Skin of body (tissue), 1 donor: ENCODE measurements at regions not wholly inside any gene's neighbourhood (a gene's known extent, or its start where the extent isn't known, plus 50 kb on each side); places are given as distances from the start of the nearest gene placed in this dataset.

ENCODE experiments used
- DNase-seq: peaks from one replicate; lab custom pipeline; 2025; lab: John Stamatoyannopoulos, UW

- no peak for DNase-seq
These were observed 880.6 kb upstream of the ARPP21 start for GRCh38 chr3:34758630-34759261.

- DNase-seq = no peak
These were observed 861.9 kb upstream of the ARPP21 start for GRCh38 chr3:34777386-34777785.

GRCh38 chr3:34779092-34779491 lies 860.2 kb upstream of the ARPP21 start:
- DNase-seq = no peak

GRCh38 chr3:34780294-34780693 lies 859.0 kb upstream of the ARPP21 start:
- DNase-seq = no peak

- DNase-seq = no peak
These were observed 858.4 kb upstream of the ARPP21 start for GRCh38 chr3:34780973-34781372.

- DNase-seq = no peak
These were observed 856.5 kb upstream of the ARPP21 start for GRCh38 chr3:34782871-34783270.

- DNase-seq = no peak
These were observed 855.4 kb upstream of the ARPP21 start for GRCh38 chr3:34783876-34784275.

- DNase-seq = no peak
These were observed 846.3 kb upstream of the ARPP21 start for GRCh38 chr3:34793057-34793456.

GRCh38 chr3:34807611-34808010 lies 831.7 kb upstream of the ARPP21 start:
- DNase-seq = no peak

- DNase-seq = no peak
These were observed 831.0 kb upstream of the ARPP21 start for GRCh38 chr3:34808287-34808686.

- DNase-seq = no peak
These were observed 810.5 kb upstream of the ARPP21 start for GRCh38 chr3:34828847-34829246.

GRCh38 chr3:34832865-34833508 lies 806.3 kb upstream of the ARPP21 start:
- no peak for DNase-seq

GRCh38 chr3:34837848-34838741 lies 801.2 kb upstream of the ARPP21 start:
- DNase-seq = no peak

- no peak for DNase-seq
These were observed 796.4 kb upstream of the ARPP21 start for GRCh38 chr3:34842706-34843480.

- peak; percentile 8 for DNase-seq
These were observed 795.1 kb upstream of the ARPP21 start for GRCh38 chr3:34844323-34844620.

- no peak for DNase-seq
These were observed 788.2 kb upstream of the ARPP21 start for GRCh38 chr3:34851137-34851536.

GRCh38 chr3:34852844-34853439 lies 786.4 kb upstream of the ARPP21 start:
- DNase-seq = no peak

- peak; percentile 85 for DNase-seq
These were observed 783.0 kb upstream of the ARPP21 start for GRCh38 chr3:34856081-34856947.

- no peak for DNase-seq
These were observed 781.2 kb upstream of the ARPP21 start for GRCh38 chr3:34858067-34858660.

- DNase-seq = no peak
These were observed 779.6 kb upstream of the ARPP21 start for GRCh38 chr3:34859746-34860145.
